Endothelial cell of umbilical vein (primary cell): ENCODE measurements at regions not wholly inside any gene's neighbourhood (a gene's known extent, or its start where the extent isn't known, plus 50 kb on each side); places are given as distances from the start of the nearest gene placed in this dataset.

Source experiments
- EZH2 ChIP-seq: IDR thresholded peaks from 2 replicates; pipeline ENCODE4 v1.6.1; 2012; ENCODE audit warnings: borderline replicate concordance, low read depth, mild to moderate bottlenecking, moderate library complexity, low read length, inconsistent platforms; ENCODE audit not compliant: severe bottlenecking
- FOS ChIP-seq: IDR thresholded peaks from 2 replicates; pipeline ENCODE4 v1.6.1; 2011; ENCODE audit warnings: mild to moderate bottlenecking, low read length, moderate library complexity, borderline replicate concordance; ENCODE audit not compliant: insufficient read depth
- MYC ChIP-seq: IDR thresholded peaks from one replicate; pipeline ENCODE4 v1.6.1; 2011; ENCODE audit warnings: mild to moderate bottlenecking, low read depth, low read length
- POLR2A ChIP-seq: IDR thresholded peaks from 2 replicates; pipeline ENCODE4 v1.6.1; 2012; ENCODE audit warnings: low read depth, mild to moderate bottlenecking, control low read depth, low read length
- POLR2AphosphoS5 ChIP-seq: IDR thresholded peaks from 2 replicates; pipeline ENCODE4 v1.6.1; 2012; ENCODE audit warnings: low read depth, mild to moderate bottlenecking, control low read depth, low read length, moderate library complexity; ENCODE audit not compliant: insufficient read depth
- TF ChIP-seq, protein P1 (sequence below), 2 donors: IDR thresholded peaks; 1 replicate in 1 of 2; 2 replicates in 1 of 2; pipeline ENCODE4 v1.5.1; 2011; ENCODE audit warnings: low read length in 2 of 2, mild to moderate bottlenecking in 2 of 2, moderate library complexity in 2 of 2, control low read depth in 1 of 2, inconsistent platforms in 1 of 2, low read depth in 1 of 2; ENCODE audit not compliant: insufficient read depth in 1 of 2; ENCODE audit errors: extremely low read depth in 1 of 2
- TF ChIP-seq, protein P2 (sequence below): IDR thresholded peaks from 2 replicates; pipeline ENCODE4 v1.6.1; 2011; ENCODE audit not compliant: insufficient read depth, insufficient read length

DNA sequence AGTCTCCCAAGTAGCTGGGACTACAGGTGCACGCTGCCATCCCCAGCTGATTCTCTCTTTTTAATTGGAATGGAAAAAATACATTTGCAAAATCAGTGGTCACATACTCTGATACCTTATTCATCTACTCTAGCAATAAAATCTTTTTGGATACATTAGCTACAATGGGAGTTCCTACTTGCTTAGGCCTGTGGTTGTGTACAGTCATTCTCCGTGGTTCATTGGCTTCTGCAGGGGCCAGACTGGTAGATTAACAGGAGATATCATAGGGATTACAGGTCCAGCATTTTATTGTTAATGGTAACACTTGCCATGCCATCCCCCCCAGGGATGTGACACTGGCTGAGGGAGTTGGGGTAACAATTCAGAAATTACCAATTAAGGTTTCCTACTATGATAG, 140.0 kb downstream of the ADAMTS15 start:
- TF ChIP-seq, protein P1, sequence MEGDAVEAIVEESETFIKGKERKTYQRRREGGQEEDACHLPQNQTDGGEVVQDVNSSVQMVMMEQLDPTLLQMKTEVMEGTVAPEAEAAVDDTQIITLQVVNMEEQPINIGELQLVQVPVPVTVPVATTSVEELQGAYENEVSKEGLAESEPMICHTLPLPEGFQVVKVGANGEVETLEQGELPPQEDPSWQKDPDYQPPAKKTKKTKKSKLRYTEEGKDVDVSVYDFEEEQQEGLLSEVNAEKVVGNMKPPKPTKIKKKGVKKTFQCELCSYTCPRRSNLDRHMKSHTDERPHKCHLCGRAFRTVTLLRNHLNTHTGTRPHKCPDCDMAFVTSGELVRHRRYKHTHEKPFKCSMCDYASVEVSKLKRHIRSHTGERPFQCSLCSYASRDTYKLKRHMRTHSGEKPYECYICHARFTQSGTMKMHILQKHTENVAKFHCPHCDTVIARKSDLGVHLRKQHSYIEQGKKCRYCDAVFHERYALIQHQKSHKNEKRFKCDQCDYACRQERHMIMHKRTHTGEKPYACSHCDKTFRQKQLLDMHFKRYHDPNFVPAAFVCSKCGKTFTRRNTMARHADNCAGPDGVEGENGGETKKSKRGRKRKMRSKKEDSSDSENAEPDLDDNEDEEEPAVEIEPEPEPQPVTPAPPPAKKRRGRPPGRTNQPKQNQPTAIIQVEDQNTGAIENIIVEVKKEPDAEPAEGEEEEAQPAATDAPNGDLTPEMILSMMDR (IDR thresholded peaks at IDR 0.05; ENCODE audit: extremely low read depth in 1 of 2, insufficient read depth in 1 of 2, low read depth in 1 of 2, low read length in 2 of 2), result no peak
- no peak for TF ChIP-seq POLR2A
- TF ChIP-seq POLR2AphosphoS5, result no peak
- no peak for TF ChIP-seq FOS
- no peak for TF ChIP-seq EZH2
- TF ChIP-seq, protein P2, sequence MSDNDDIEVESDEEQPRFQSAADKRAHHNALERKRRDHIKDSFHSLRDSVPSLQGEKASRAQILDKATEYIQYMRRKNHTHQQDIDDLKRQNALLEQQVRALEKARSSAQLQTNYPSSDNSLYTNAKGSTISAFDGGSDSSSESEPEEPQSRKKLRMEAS, result no peak
- no peak for TF ChIP-seq MYC
